ENCODE measurements at regions not wholly inside any gene's neighbourhood (a gene's known extent, or its start where the extent isn't known, plus 50 kb on each side); places are given as distances from the start of the nearest gene placed in this dataset.

DNA sequence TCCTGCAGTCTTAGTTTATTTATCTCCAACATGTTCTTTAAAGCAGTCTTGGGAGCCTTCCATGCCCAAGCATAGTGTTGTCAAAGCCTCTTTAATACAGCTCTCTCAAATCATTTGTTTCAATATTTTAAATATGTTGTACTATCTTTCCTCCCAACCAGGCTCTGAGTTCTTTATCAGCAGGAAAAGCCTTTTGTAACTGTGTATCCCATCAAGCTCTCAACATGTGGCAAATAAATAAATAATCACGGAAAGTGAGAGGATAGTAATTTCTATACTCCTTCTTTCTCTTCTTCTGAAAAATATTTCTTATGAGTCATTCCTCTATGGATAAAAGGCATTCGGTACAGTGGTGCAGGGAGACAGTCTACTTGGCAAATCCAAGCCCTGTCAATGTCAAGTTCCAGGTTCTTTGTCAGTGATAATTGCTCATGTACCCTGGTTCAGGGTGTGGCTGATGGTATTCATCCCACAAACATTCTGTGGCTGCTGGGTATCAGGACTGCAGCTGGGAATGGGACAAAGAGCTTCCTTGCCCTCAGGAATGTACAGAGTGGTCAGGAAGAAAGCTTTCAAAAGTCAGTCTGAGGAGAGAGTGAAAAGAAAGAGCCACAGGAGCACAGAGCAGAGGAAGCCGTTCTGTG lies 384.3 kb downstream of the EFNB2 start:
- TF ChIP-seq EZH2 (IDR thresholded peaks at IDR 0.05; ENCODE audit: borderline replicate concordance, low read length) (no peak), CTCF (conservative IDR thresholded peaks at IDR 0.05 in 1 of 2, IDR thresholded peaks at IDR 0.05 in 1 of 2; ENCODE audit: extremely low read depth in 1 of 2, insufficient read depth in 1 of 2, low read depth in 1 of 2, low read length in 2 of 2) (no peak)

Measured in mammary epithelial cell (primary cell).